Keratinocyte (primary cell): ENCODE measurements at regions not wholly inside any gene's neighbourhood (a gene's known extent, or its start where the extent isn't known, plus 50 kb on each side); places are given as distances from the start of the nearest gene placed in this dataset.
"Not testable (repeated sequence)": the region's sequence is repeated elsewhere in the genome, so short reads cannot be mapped to it uniquely, and the experiment has no call there.

Source experiments
- CTCF ChIP-seq, 3 experiments: IDR thresholded peaks in 1 of 3; conservative IDR thresholded peaks in 1 of 3; optimal IDR thresholded peaks in 1 of 3; 2 replicates in 2 of 3; 3 replicates in 1 of 3; pipeline versions ENCODE3 to v1.5.1; 2011; ENCODE audit warnings: low read length in 3 of 3, mild to moderate bottlenecking in 3 of 3, moderate library complexity in 2 of 3, control low read depth in 1 of 3, inconsistent platforms in 1 of 3; ENCODE audit not compliant: insufficient read depth in 2 of 3; ENCODE audit errors: extremely low read depth in 1 of 3
- EZH2 ChIP-seq: IDR thresholded peaks from one replicate; pipeline ENCODE4 v1.6.1; 2012; ENCODE audit warnings: inconsistent platforms, mild to moderate bottlenecking, low read length, moderate library complexity

GRCh38 chr14:106184771-106185170 is 658.4 kb downstream of the TMEM121 start:
- not testable (repeated sequence) for TF ChIP-seq CTCF (optimal IDR thresholded peaks at IDR 0.05 in 1 of 3, IDR thresholded peaks at IDR 0.05 in 1 of 3, conservative IDR thresholded peaks at IDR 0.05 in 1 of 3; ENCODE audit: extremely low read depth in 1 of 3, insufficient read depth in 2 of 3, low read length in 3 of 3); EZH2
